Skin of body (tissue), 1 donor: ENCODE measurements at regions not wholly inside any gene's neighbourhood (a gene's known extent, or its start where the extent isn't known, plus 50 kb on each side); places are given as distances from the start of the nearest gene placed in this dataset.

Experiments
- DNase-seq: peaks from one replicate; lab custom pipeline; 2025; lab: John Stamatoyannopoulos, UW

- no peak for DNase-seq
Observed at GRCh38 chr20:60974022-60974421, 278.0 kb upstream of the CDH4 start.

GRCh38 chr20:60974441-60974945 is 277.6 kb upstream of the CDH4 start:
- no peak for DNase-seq

- no peak for DNase-seq
Observed at GRCh38 chr20:60976139-60976538, 275.9 kb upstream of the CDH4 start.

- no peak for DNase-seq
Observed at GRCh38 chr20:60976913-60977312, 275.1 kb upstream of the CDH4 start.

- no peak for DNase-seq
Observed at GRCh38 chr20:60977901-60978300, 274.2 kb upstream of the CDH4 start.

- no peak for DNase-seq
Observed at GRCh38 chr20:60984666-60985065, 267.4 kb upstream of the CDH4 start.

- DNase-seq = no peak
Observed at GRCh38 chr20:60986506-60987156, 265.4 kb upstream of the CDH4 start.

GRCh38 chr20:60990061-60990460 is 262.0 kb upstream of the CDH4 start:
- DNase-seq = no peak

- no peak for DNase-seq
Observed at GRCh38 chr20:60990643-60991042, 261.4 kb upstream of the CDH4 start.

- no peak for DNase-seq
Observed at GRCh38 chr20:60993433-60994044, 258.5 kb upstream of the CDH4 start.

- DNase-seq = no peak
Observed at GRCh38 chr20:60999250-60999649, 252.8 kb upstream of the CDH4 start.

- no peak for DNase-seq
Observed at GRCh38 chr20:61002090-61002489, 250.0 kb upstream of the CDH4 start.

- no peak for DNase-seq
Observed at GRCh38 chr20:61014491-61014890, 237.6 kb upstream of the CDH4 start.

- no peak for DNase-seq
Observed at GRCh38 chr20:61015602-61016001, 236.5 kb upstream of the CDH4 start.

- no peak for DNase-seq
Observed at GRCh38 chr20:61019322-61019721, 232.7 kb upstream of the CDH4 start.

GRCh38 chr20:61023612-61024011 is 228.4 kb upstream of the CDH4 start:
- DNase-seq = no peak

- DNase-seq = no peak
Observed at GRCh38 chr20:61024390-61024789, 227.7 kb upstream of the CDH4 start.

- DNase-seq = no peak
Observed at GRCh38 chr20:61025536-61025935, 226.5 kb upstream of the CDH4 start.

- no peak for DNase-seq
Observed at GRCh38 chr20:61026173-61026572, 225.9 kb upstream of the CDH4 start.

- DNase-seq = no peak
Observed at GRCh38 chr20:61026731-61027130, 225.3 kb upstream of the CDH4 start.

GRCh38 chr20:61027218-61027617 is 224.8 kb upstream of the CDH4 start:
- no peak for DNase-seq

GRCh38 chr20:61030130-61030529 is 221.9 kb upstream of the CDH4 start:
- DNase-seq = no peak

- DNase-seq = no peak
Observed at GRCh38 chr20:61031101-61031830, 220.8 kb upstream of the CDH4 start.
